Activated CD8-positive, alpha-beta memory T cell treated with anti-CD3 and anti-CD28 coated beads, Interleukin-2, amount 50 U/mL, for 4 hours (primary cell): ENCODE measurements at regions not wholly inside any gene's neighbourhood (a gene's known extent, or its start where the extent isn't known, plus 50 kb on each side); places are given as distances from the start of the nearest gene placed in this dataset.

Source experiments
- DNase-seq: peaks from one replicate; pipeline ENCODE4 v3.0.0-alpha.2; 2020

DNA sequence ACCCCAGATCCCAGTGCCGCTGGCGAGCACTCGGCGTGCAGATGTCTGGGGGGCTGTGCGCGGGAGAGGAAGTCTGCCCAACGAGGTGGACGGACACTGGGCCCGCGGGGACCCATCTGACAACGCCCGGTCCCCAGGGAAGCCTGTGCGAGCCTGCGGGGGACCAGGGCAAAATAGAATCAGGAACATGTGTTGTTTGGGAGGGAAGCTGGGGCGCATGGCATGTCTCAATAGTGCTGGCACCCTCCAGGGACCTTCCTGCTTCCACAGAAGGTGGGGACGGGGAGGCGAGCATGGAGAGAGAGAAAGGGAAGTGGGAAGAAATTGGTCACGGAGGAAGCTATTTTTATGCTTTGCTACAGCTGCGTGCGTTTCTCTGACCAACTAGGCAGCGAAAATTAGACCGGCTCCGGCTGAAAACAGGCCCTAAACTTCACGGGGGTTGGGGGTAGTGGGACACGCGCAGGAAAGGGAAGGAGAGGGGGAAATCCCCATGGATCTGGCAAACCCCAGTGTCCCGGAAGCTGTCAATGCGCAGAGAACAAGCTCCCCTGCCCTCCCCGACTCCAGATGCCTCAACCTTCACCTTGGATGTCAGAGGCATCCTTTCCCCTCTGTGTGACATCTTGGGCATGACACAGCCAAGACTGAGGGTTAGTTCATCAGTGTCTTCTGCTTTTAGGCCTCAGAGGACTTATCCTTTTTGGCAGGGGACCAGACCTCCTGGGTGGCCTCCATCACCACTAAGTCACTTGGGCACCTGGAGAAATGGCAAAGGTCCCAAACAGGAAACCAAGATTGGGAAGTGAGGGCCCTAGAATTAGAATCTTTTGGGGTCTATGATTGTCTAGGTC lies 169.8 kb upstream of the BCOR start:
- DNase-seq = no peak

DNA sequence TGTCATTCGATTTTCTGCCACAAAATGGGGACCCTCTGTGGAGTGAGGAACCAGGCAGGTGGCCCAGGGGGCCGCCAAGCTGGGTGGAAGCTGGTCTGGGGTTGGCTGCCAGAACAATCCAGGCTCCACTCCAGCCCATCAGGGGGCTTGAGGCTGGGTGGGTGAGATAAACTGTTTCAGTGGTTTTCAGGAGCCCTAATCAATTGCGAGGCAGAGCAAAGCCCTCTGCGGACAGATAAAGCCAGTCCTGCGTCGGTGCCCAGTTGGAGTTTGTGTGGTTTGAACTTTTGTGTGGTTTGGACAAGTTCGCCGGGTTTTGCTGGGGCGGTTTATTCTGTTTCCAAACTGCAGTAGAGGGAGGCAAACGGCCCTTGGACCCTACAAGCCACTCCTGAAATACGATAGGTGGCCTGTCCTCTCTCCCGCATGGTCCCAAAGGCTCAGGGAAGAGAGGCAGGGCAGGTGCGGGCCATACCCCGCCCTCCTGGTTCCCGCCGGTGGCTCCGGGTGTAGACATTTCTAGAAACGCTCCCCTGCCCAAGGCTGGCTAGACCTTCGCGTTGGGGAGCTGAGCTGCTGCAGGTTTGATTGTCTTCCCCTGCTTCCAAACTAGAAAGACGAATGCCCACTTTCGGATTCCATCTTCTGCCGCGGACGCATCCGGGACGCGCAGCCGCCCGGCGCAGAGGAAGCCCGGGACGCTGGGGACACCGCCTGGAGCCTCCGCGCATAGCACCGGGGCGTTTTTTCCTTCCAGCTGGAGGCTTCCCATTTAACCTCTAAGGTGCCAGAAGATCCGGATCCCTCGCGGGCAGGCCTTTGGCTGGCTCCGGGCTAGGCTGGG lies 169.0 kb upstream of the BCOR start:
- DNase-seq = peak; percentile 59

DNA sequence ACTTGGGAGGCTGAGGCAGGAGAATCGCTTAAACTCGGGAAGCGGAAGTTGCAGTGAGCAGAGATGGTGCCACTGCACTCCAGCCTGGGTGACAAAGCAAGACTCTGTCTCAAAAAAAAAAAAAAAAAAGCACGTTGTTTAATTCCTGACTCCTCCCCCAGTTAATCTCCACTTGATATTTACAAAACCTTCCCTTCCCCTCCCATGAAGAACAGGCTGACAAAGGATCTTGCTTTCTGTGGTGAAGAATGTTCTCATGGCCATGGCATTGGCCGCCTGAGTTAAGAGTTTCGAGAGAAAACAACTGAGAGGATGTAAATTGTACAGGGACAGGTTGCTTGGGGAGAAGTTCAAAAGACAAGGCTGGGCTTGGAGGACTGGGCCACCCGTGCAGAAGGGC lies 168.2 kb upstream of the BCOR start:
- DNase-seq = no peak

GRCh38 chrX:40263014-40263560 lies 165.3 kb upstream of the BCOR start:
- no peak for DNase-seq

DNA sequence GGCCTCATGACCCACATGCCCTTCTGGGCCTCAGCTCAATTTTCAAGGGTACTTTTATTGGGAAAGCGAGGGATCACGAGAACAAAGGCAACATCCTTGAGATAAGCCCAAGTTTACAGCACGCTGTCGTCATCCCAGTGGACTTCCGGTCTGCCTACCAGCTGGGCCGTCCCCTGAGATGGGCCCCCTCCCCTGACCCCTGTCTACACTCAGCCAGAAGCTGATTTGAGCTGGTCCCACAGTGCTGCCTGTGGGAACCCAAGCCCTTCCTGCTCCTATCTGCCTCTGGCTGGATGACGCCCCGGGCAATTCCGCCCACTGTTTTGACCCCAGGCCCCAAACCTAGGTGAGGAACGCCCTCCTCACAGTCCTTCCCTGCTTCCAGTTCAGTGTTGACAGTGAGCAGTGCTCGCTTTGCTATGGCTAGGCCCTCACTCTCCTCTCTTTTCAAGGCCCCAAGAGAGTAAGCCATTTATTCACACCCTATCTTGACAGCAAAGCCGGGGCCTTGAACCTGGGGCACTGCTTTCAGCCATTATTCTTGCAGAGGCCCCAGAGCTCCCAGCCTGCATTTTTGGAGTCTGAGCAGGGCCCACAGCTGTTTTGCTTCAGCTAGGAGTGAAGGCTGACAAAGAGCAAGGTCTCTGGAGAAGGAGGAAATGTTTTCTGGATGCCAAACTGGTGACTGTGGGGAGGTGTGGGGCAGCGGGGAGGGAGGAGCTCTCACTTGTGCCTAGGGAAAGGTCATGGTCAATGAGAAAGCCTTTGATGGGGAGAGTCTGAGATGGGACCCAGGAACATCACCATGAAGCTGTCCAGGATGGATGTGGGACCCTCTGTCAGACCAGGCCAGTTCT lies 164.6 kb upstream of the BCOR start:
- no peak for DNase-seq

GRCh38 chrX:40261833-40262156 lies 164.0 kb upstream of the BCOR start:
- no peak for DNase-seq

GRCh38 chrX:40260146-40260747 lies 162.5 kb upstream of the BCOR start:
- DNase-seq = no peak

- DNase-seq = no peak
These were observed 161.2 kb upstream of the BCOR start for GRCh38 chrX:40258909-40259308.

- no peak for DNase-seq
These were observed 156.0 kb upstream of the BCOR start for GRCh38 chrX:40253771-40254170.

- no peak for DNase-seq
These were observed 151.8 kb upstream of the BCOR start for GRCh38 chrX:40249582-40249981.

- DNase-seq = no peak
These were observed 151.1 kb upstream of the BCOR start for GRCh38 chrX:40248822-40249221.

GRCh38 chrX:40247848-40248622 lies 150.3 kb upstream of the BCOR start:
- DNase-seq = no peak

DNA sequence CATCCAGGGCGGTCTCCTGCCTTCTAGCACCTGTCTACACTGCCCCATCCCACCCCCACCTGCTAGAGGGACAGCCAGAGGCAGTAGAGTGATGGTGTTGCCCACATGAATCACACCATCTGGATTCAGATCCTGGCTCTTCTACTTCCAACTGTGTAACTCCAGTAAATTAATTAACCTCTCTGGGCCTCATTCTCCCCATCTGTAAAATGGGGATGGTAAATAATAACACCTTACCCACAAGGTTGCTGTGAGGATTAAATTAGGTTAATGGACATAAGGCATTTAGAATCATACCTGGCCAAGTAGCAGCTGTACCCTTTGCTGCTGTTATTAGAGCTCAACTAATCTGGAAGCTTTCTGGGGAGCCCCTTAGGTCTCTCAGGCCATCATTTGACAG lies 149.6 kb upstream of the BCOR start:
- DNase-seq = no peak

DNA sequence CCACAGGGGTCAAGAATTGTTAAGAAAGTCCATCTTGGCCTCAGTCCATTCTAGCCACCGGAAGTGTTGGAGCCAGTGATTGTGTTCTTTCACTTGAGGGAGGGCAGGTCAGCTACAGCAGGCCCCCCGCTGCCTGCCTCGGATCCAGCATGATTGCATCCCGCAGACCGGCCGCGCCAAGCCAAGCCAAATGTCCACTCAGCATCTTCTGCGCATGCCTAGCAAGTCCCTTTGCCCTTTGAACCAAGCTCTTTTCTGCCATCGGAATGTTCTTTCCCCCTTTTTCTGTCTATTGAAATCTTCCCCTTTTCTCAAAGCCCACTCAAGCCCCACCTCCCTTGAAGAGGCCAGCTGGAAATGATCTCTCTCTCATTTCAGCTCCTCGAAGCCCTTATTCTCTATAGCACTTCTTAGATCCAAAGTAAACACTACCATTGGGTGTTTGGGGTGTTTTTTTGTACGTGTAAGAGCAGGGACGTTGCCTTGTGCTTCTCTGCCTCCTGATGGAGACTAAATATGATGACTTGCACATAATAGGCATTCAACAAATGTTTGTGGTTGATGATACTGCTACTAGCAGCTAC lies 147.8 kb upstream of the BCOR start:
- no peak for DNase-seq

GRCh38 chrX:40244980-40245379 lies 147.2 kb upstream of the BCOR start:
- no peak for DNase-seq

GRCh38 chrX:40243755-40244515 lies 146.2 kb upstream of the BCOR start:
- DNase-seq = no peak

GRCh38 chrX:40240844-40241243 lies 143.1 kb upstream of the BCOR start:
- no peak for DNase-seq

DNA sequence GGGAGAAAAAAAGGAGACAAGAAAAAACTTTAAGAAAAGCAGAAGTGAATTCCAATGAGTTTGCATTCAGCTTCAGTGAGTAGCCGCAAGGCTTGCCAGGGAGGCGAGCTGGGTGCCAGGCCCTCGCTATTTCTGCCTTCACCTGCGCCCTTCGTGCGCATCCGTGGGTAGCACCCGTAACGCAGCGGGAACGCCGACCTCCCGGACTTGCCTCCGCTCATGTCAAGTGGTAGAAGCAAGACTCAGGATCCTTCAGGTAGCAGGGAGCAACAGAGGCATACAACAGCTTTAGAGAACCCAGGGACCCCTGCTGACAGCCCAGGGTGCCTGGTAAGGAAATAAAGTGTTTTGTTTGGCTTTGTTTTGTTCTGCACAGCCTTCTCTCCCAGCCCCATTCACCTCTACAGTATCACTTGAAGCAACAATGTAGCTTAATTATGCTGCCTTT lies 140.0 kb upstream of the BCOR start:
- no peak for DNase-seq

- no peak for DNase-seq
These were observed 132.9 kb upstream of the BCOR start for GRCh38 chrX:40230646-40231045.

DNA sequence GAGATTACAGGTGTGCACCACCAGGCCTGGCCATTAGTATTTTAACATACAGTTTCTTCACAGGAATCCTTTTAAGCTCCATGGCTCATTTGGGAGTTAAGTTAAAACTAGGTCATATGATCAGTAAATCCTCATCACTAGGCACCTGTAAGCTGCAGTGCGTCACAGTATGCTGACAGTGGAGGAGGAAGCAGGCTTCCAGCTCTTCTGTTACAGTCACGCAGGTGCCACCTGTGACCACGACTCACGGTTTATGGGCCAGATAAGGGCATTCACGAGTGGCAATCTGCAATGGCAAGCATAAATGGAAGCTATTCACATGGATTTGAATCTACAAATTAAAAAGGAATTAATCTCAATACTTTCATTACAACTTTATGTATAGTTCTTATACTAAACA lies 129.4 kb upstream of the BCOR start:
- no peak for DNase-seq

GRCh38 chrX:40224658-40225057 lies 126.9 kb upstream of the BCOR start:
- DNase-seq = no peak
